Hematopoietic multipotent progenitor cell treated with erythropoietin and hydrocortisone succinate and interleukin-3 and kit ligand, for 8 days (in vitro differentiated cells): ENCODE measurements at regions not wholly inside any gene's neighbourhood (a gene's known extent, or its start where the extent isn't known, plus 50 kb on each side); places are given as distances from the start of the nearest gene placed in this dataset.

ENCODE experiments used
- DNase-seq: peaks from one replicate; pipeline ENCODE4 v3.0.0-alpha.2; 2015

DNA sequence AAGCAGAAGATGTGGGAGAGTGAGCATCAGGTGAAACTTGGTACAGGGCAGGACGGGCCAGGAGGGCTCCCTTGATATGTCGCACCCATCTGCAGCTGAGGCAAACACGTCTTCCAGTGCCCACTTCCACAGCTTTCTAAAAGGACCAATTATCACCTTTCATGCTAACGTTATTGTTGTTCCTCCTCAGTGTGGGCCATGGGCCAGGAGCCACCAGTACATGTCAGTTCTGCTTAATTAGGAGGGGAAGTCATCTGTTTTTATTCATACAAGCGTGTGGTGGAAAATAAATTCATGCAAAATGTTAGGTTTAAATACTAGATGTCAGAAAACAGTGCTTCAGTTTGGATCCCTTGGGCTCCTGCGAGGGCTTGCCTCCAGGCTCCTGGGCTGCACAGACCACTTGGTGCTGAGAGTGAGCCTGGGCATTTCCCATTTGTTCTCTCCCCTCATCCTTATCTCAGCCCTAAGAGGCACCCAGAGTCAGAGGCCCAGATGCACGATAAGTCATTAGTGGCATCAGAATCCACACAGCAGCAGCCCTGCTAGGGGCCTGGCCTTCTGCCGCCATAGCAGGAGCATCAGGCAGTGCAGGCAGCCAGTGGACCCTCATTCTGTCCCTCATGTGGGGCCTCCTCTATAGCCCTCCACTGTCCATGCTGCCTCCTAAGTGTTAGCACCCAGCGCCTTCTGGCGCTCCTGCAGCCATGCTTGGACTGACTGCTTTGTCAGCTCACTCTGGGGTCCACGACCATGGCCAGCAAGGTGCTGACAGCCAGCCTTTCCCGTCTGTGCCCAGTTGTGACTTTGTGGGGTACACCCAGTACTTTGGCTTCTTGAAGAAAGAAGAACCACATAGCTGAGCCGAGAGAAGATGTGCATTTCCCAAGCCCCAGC is 539.8 kb upstream of the RAB6C start:
- no peak for DNase-seq

DNA sequence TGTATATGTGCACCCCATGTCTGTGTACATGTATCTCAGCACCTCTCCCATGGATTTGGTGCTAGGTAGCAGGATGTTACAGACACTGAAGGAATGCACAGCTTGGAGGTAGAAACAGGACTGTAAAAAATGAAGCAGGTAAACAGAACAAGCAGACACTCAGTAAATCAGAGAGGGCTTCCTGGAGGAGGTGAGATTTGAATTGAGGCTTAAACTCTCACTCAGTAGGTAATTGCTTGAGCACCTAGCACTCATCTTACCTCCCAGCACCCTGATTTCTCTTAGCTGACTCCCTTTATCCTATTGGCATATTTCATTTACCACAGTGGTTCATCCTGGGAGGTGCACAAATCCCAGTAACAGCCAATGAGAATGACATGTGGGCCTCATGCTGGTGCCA is 537.9 kb upstream of the RAB6C start:
- DNase-seq = no peak

DNA sequence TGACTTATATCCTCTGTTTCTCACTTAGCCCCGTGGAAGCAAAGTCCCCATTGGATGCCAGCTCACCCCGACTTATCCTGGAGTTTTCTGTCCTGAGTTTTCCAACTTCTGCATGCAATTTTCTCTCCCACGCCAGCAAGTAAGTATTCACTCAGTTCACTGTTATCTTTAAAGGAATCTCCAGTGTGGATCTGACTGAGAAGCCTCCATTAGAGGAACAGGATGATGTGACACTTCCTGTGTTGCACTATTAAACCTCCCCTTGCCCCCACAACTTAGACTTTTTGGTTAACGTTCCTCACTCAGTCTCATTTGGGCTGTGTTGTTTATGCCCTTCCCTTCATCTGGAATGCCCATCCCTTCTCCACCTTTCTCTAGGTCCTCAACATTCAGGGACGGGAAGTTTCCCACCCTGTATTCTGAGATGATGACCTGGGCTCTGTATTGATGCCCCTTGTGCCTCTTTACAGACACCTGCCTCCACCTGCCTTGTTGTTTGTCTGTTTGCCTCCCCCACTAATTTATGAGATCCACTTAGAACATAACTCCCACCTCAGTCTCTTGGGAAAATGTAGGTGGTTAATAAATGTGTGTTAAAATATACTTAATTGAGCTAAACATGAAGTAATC is 536.1 kb upstream of the RAB6C start:
- DNase-seq = no peak

DNA sequence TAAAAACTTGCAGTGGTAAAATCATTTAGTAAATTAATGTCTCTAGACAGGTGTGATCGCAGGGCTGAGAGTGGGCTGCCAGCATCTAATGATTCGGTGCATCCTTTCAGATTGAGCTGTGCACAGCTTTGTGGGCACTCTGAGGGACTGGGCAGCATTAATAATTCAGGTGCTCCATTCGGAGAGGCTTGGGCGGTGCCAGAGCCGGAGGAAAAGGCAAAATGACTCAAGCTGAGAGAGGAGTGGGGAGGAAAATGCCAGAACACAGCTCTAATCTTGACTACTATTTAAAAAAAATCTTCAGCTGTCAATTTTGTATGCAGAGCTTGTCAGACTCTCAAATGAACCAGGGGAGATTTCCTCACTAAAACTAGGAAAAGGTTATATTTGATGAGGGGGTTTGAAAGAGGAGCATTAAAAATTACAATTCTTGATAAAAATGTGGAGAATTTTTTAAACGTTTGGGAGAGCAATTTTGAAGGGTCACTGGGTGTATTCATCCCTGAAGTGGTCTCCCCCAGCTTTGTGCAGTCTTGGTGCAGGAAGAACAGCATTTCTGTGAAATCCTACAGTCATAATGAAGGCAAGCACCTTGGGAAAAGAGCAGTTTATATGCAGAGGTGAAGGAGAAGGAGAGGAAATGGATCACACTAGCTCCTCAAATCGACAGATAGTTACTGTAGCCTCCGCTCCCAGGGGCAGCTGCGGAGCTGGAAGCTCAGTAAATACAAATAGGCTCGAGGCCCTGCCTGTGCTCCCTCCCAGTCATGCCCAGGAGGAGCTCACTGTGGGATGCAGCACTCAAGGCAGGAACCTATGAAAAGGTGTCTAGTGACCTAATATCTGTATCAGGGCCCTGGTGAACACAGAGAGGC is 535.4 kb upstream of the RAB6C start:
- no peak for DNase-seq

DNA sequence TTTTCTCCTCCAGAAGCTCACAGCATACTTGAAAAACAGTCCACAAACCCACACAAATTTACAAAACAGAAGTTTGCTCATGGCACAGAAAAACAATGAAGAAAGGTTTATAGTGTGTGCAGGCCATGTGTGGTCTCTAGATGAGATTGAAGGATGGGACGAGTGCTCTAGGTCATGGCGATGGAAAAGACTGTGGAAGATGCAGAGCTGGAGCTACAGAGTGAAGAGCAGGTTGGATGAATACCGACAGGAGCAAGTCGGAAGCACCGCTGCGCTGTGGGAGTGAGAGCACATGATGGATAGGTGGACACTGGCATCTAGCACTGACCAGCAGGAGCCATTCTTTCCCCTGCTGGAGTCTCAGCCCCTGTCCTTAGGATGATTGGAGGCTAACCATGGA is 534.7 kb upstream of the RAB6C start:
- DNase-seq = no peak

DNA sequence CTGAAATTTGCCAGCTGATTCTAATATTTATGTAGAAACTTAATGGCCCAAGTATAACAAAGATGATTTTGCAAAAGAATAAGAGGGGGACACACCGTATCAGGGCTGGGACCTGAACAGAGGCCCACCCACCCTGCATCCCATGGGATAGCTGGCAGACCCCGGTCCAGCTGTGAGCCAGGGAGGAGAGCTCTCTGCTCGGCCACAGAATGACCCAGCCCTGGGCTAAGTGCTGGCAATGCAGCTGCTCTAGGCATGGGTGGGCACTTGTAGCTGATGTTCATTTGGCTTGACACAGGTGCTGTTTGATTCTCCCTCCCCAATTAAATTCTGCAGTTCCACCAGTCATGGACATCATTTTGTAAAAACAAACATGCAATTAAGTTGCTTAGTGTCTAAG is 522.8 kb upstream of the RAB6C start:
- no peak for DNase-seq

DNA sequence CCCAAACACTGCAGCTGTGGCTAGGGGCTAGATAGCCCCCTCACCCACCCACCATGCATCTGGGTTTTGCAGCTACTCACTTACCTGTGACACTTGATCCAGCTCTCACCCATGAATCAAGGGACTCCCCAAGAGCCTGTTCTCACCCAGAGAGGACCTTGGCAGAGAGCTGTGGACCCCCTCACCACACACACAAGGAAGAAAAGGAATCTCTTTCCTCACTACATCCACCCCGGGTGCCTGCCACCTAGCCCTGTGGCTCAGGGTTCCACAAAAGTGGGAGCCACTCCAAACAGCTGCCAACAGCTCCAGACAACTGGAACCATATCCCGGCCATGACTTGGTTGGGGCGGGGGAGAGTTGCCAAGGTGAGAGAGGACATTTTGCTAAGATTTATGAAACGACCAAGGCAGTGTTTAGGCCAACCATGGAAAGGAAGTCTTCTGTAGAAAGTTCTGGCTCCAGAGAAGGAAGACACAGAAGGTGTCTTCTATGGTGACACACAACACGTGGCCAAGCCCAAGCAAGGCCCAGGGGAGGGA is 522.1 kb upstream of the RAB6C start:
- DNase-seq = no peak

DNA sequence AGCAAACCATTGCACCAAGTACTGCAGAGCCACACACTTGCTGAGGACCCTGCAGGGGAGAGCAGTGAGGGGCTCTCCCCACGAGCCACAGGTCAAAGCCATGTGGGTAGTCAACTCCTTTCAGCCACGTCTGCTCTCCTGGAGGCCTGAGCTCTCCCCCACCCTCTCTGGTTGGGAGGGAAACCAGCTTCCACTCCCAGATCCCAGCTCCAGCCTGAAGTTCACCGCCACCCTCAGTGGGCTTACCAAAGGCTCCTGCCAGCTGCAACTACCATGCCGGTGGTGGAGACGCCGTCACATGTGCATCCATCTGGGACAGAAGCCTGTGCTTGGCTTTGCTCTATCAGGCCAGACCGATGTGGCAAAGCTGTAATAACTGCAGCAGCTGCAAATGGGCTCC is 521.5 kb upstream of the RAB6C start:
- no peak for DNase-seq

DNA sequence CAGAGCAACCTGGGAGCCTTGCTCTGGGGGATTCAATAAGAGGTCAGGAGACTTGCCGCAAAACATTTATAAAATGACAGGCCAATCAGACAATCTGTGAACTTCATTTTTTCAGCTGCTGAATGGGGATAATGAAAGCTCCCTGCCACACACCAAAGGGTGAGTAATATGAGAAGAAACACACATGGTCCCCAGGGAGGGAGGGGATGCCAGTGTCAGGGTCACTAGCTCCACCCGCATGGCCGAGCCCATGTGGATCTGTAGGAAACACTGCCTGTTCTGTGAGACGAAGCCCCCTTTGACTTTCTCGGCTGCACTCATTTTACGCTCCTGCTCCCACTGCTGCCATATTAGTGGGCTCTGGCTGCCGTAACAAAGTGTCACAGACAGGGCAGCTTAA is 521.0 kb upstream of the RAB6C start:
- no peak for DNase-seq

DNA sequence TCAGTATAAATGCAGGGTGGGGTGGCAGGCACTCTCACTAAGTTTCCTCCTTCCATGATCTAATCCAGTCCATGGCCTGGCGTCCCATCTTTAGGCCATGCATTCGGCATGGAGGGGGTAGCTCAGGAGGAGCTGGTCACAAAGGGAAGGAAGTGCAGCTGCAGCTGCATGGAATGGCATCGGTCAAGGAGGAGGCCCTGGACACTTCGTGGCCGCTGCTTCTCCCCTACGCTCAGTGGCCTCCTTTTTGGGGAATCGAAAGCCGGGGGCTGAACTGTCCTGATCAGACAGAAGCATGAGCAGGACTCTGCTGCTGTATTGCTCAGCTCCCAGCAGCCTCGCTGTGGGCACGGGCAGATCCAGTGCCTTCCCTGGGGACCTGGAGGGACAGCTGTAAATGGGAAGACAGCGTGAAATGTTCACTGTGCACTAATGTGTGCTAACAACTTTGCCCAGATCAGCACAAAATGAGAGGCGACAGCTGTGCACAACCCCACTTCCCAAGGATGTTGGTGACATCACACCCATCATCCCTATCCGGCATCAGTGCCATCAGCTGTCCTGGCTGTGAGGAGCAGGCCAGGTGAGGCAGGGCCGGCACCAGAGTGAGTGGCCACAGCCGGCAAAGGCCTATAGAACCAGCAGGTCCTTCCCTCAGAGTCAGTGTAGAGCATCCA is 520.1 kb upstream of the RAB6C start:
- DNase-seq = no peak

DNA sequence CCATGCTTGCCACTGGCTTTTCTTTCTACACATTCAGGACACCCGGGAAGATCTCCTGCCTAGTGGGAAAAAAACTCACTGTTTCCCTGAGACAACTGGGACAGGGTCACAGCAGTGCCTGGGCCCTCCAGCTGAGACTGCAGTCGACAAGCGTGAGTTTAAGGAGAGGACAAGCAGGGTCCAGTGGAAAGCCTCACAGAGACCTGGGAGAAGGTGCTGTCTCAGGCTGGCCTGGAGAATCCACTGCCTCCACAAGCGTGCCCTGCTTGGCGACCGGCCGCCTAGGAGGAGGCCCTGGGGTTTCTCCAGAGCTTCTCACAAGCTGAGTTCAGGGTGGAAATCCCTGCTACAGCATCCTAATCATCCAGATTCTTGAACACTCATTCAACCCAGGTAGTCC is 519.6 kb upstream of the RAB6C start:
- no peak for DNase-seq

DNA sequence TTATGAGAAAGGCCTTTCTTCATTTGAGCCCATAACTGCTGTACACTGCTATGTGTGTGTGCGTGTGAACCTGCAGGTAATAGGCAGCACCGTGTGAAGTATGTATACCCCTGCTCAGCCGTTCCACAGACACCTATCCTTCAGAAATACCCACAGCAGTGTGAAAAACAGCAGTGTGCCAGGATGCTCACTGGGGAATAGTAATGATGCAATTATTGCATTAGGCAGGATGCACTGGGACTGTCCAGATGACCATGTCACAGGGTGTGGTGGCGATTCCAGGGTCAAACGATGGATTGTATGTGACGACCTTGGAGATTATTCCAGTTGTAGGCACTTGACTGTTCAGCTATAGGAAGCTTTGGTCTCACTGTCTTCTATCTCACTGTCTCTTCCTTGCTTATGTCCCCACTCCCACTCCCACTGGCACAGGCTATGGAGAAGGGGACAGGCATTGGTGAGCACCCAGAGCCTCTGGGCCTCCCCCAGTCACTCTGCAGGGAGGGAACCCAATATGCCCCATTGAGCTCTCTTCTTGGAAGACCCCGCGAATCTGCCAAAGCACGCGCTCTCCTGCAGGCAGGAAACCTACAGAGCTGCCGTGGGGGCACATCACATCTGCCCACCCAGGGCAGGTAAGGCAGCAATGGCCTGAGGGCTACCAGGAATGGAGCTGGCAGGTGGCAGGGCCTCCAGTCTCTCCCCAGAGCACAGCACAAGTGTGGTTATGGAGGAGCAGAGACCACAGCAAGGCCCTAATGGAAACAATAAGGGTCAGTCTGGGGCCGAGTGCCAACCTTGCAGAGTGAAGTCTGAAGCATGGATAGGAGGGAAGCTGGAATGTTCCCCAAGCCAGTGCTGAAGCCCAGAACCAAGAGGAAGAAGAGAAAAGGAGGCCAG is 518.9 kb upstream of the RAB6C start:
- no peak for DNase-seq

DNA sequence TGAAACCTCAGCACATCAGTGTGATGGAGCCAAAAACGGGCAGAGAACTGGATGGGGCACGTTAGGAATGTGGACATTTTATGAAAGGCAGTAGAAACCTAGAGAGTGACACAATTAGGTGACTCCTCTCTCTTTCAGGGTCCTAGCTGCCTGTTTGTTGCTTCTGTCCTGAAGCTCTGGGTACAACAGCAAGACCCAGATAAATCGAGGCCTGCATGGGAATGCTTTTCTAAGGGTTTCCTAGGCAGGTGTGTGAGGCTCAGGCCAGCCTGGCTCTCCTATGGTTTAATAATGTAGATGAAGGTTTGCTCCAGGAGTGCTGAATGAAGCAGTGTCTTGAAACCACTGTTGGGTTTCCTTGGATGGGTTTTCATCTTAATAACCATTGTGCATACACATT is 517.1 kb upstream of the RAB6C start:
- DNase-seq = no peak

DNA sequence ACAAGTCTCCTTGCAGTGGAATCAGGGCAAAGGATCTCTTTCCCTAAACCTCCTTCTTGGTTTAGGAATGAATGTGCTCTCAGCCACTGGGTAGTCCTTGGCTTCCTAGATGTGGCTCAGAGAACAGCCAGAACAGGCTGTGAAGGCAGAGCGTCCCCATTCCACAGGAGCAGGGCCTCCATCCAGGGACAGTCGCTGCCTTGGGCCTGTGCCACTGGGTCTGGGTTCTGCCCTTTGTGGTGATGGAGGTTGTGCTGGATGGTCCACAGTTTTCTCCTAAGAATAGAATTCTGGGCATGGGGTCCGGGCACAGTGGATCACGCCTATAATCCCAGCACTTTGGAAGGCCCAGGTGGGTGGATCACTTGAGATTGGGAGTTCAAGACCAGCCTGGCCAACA is 516.5 kb upstream of the RAB6C start:
- no peak for DNase-seq

DNA sequence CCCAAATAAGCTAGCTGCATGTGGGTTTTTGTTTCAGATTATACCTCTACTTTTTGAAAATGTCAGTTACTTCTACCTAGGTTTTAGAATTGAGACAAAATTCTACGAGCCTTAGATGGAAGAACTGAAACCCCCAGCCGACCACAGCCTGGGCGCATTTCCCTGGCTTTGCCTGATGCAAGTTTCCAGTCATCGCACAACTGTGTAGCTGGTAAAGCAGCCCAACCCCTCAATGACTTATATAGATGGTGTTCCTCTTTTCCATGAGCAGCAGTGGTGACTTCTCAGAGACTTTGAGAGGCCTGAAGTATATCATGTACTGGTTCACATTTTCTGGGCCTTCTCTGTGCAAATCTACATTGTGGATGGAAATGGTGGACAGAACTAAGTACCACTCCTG is 515.4 kb upstream of the RAB6C start:
- no peak for DNase-seq

DNA sequence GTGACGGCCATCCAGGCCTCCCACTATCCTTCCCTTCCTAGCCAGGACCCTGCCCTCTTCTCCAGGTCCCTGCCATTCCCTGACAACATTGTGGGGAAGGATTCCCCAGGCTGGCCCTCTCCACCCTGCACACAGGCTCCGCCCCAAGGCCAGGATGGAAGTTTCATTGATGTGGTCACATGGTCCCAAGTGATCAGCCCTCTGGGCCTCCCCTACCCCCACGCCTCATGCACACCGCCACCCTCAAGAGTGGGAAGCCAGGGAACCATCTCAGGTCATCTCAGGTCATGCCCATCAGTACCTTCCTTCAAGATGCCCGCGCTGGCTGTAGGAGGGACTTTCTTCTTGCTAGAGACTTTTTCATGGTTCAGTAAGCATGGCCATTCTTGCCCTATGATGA is 514.8 kb upstream of the RAB6C start:
- no peak for DNase-seq

DNA sequence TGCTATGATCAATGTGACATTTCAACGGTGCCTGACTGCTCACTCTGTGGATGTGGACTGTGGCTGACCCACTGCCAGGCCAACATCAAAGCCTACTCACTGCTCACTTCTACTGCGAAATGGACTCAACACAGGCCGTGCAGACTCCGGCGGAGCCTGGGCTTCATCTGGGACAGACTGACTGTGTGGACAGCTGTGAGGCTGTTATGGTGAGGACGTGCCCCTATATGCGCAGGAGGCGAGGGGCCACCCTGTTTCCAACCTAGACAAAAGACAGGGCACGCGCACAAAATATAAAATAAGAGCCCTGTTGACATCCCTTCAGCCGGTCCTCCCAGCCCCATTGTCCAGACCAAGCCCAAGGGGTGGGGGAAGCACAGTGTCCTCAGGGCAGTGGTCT is 514.4 kb upstream of the RAB6C start:
- DNase-seq = no peak

DNA sequence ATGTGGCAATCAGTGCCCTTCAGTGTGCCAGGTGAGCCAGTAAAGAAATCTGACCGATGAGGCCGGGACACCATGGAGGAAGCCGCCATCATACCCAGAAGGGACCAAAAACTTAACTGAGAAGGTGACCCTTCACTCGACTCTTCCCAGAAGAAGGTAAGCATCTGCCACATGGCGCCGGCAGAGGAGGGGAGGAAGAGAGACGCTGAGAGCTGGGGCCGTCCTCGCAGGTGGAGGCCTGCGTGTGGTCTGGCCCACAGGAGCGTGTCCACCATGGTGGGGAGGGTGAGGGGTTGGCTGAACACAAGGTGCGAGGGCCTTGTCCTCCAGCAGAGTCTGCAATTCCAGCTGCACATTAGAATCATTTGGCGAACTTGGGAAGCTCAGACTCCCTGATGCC is 513.1 kb upstream of the RAB6C start:
- DNase-seq = no peak

DNA sequence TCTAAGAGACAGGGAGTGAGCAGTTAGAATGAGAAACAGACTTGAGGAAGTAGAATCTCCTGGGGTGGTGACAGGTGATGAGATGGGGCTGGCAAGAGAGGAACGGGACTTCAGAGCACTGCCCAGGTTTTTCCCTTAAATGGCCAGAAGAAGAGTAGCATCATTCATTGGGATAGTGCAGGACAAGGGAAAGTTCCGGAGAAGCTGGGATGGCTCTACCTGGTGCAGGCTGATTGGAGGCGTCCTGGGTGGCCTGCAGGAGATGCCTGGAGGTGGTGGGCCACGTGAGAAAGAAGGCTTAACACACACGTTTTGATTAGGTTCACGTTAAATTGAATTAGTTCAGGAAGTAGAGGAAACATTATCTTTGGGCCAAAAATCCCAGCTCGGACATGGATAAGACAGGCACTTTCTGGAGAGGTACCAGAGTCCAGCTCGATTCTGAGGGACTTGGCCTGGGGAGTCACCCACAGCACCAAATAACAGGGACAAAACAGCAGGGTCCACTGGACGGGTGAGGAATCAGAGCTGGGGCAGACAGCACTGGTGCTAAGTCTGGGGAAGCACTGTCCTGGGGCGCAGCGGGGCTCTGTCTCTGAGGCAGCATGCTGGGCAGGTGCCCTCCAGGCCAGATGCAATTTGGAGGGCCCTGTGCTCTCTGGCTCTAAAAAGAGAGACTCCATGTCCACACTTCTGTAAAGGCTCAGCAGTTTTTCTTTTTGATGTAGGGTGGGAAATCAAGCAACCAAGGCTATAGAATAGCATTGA is 512.3 kb upstream of the RAB6C start:
- DNase-seq = no peak

DNA sequence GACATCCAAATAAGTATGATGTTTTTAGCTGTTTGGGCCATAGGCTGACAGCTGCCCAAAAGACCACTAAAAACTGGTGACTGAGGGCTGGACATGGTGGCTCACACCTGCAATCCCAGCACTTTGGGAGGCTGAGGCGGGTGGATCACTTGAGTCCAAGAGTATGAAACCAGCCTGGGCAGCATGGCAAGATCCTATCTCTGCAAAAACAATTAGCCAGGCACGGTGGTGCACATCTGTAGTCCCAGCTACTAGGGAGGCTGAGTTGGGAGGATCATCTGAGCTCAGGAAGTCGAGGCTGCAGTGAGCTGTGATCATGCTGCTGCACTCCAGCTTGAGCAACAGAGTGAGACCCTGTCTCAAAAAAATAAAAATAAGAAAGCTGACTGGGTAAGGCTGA is 511.5 kb upstream of the RAB6C start:
- no peak for DNase-seq

DNA sequence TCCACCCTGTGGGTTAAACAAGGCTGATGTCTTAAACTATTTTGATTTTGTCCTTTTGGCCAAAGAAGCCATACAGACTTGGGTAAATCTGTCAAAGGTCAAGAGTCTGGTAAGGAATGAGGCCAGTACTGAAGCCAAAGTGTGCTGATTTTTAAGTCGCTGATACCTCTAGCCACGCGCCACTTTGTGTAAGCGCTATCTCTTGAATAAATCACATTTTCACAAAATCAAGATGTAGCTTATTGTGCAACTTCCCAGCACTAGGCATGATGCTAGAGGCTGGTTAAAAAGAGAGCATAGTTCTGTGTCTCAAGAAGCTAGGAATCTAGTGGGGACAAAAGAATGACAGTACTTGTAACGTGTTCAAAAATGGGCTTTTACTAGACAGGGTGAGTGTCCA is 510.6 kb upstream of the RAB6C start:
- DNase-seq = no peak
